Mesenchymal stem cell (in vitro differentiated cells and primary cell): ENCODE measurements at regions not wholly inside any gene's neighbourhood (a gene's known extent, or its start where the extent isn't known, plus 50 kb on each side); places are given as distances from the start of the nearest gene placed in this dataset.

Source experiments
- DNase-seq: peaks from one replicate; pipeline ENCODE4 v3.0.0-alpha.2; 2013
- H2AFZ ChIP-seq: one replicate; pipeline ENCODE4 v1.6.1; 2013; ENCODE audit warnings: low read depth, mild to moderate bottlenecking, control low read depth, inconsistent platforms, low read length, moderate library complexity
- H2AK5ac ChIP-seq: 2 replicates; pipeline ENCODE4 v1.6.1; 2013; ENCODE audit warnings: low read length, moderate library complexity, mild to moderate bottlenecking, inconsistent platforms; ENCODE audit not compliant: severe bottlenecking
- H2BK120ac ChIP-seq: one replicate; pipeline ENCODE4 v1.6.1; 2013; ENCODE audit warnings: low read depth, mild to moderate bottlenecking, inconsistent platforms, low read length, moderate library complexity
- H2BK12ac ChIP-seq, 2 experiments: one replicate each; pipeline ENCODE4 v1.6.1; 2013; ENCODE audit warnings: inconsistent platforms in 2 of 2, low read length in 2 of 2, mild to moderate bottlenecking in 2 of 2, moderate library complexity in 2 of 2, control low read depth in 1 of 2
- H2BK15ac ChIP-seq: one replicate; pipeline ENCODE4 v1.6.1; 2013; ENCODE audit warnings: mild to moderate bottlenecking, low read depth, inconsistent platforms; ENCODE audit not compliant: poor library complexity, severe bottlenecking
- H2BK5ac ChIP-seq: 2 replicates; pipeline ENCODE4 v1.6.1; 2013; ENCODE audit warnings: low read depth, mild to moderate bottlenecking, low read length, control low read depth, inconsistent platforms; ENCODE audit not compliant: poor library complexity, severe bottlenecking
- H3K14ac ChIP-seq, 2 experiments: one replicate each; pipeline ENCODE4 v1.6.1; 2013; ENCODE audit warnings: inconsistent platforms in 2 of 2, low read length in 2 of 2, control low read depth in 1 of 2, mild to moderate bottlenecking in 1 of 2, moderate library complexity in 1 of 2
- H3K18ac ChIP-seq, 2 experiments: one replicate each; pipeline ENCODE4 v1.6.1; 2013; ENCODE audit warnings: inconsistent platforms in 2 of 2, low read length in 2 of 2, control low read depth in 1 of 2, low read depth in 1 of 2, mild to moderate bottlenecking in 1 of 2
- H3K23ac ChIP-seq, 2 experiments: one replicate each; pipeline ENCODE4 v1.6.1; 2013; ENCODE audit warnings: inconsistent platforms in 2 of 2, low read length in 2 of 2, mild to moderate bottlenecking in 2 of 2, moderate library complexity in 2 of 2, control low read depth in 1 of 2
- H3K27ac ChIP-seq: 2 replicates; pipeline ENCODE4 v1.5.1; 2013; ENCODE audit warnings: mild to moderate bottlenecking, moderate library complexity, low read length, control low read depth, inconsistent platforms; ENCODE audit not compliant: poor library complexity, severe bottlenecking
- H3K27me3 ChIP-seq, 2 experiments: 2 replicates each; pipeline versions ENCODE4 v1.6.1 to v1.7.0; 2013; ENCODE audit warnings: low read length in 2 of 2, mild to moderate bottlenecking in 2 of 2, moderate library complexity in 2 of 2, control low read depth in 1 of 2, inconsistent platforms in 1 of 2; ENCODE audit not compliant: control insufficient read depth in 1 of 2, insufficient read depth in 1 of 2
- H3K36me3 ChIP-seq, 2 experiments: 2 replicates each; pipeline versions ENCODE4 v1.6.1 to v1.7.0; 2013; ENCODE audit warnings: low read length in 2 of 2, control low read depth in 1 of 2, inconsistent platforms in 1 of 2, low read depth in 1 of 2, mild to moderate bottlenecking in 1 of 2; ENCODE audit not compliant: insufficient read depth in 2 of 2, control insufficient read depth in 1 of 2
- H3K4ac ChIP-seq, 2 experiments: one replicate each; pipeline ENCODE4 v1.6.1; 2013; ENCODE audit warnings: inconsistent platforms in 2 of 2, low read length in 2 of 2, mild to moderate bottlenecking in 2 of 2, moderate library complexity in 2 of 2, control low read depth in 1 of 2, low read depth in 1 of 2
- H3K4me1 ChIP-seq: 2 replicates; pipeline ENCODE4 v1.6.1; 2013; ENCODE audit warnings: low read depth, low read length, control low read depth; ENCODE audit not compliant: control insufficient read depth, insufficient read depth
- H3K4me2 ChIP-seq: 2 replicates; pipeline ENCODE4 v1.6.1; 2013; ENCODE audit warnings: low read length, mild to moderate bottlenecking, inconsistent platforms; ENCODE audit not compliant: poor library complexity, severe bottlenecking
- H3K4me3 ChIP-seq, 2 experiments: 2 replicates each; pipeline versions ENCODE4 v1.5.1 to v1.7.0; 2013; ENCODE audit warnings: low read length in 2 of 2, mild to moderate bottlenecking in 2 of 2, control low read depth in 1 of 2, low read depth in 1 of 2; ENCODE audit not compliant: insufficient read depth in 1 of 2
- H3K79me1 ChIP-seq: replicated peaks from 2 replicates; pipeline ENCODE4 v1.6.1; 2013; ENCODE audit warnings: mild to moderate bottlenecking, control low read depth, low read length, inconsistent platforms; ENCODE audit not compliant: poor library complexity, severe bottlenecking
- H3K9ac ChIP-seq: 2 replicates; pipeline ENCODE4 v1.7.0; 2013; ENCODE audit warnings: mild to moderate bottlenecking, low read length, moderate library complexity
- H3K9me3 ChIP-seq: 2 replicates; pipeline ENCODE4 v1.7.0; 2013; ENCODE audit warnings: mild to moderate bottlenecking, low read length; ENCODE audit not compliant: control insufficient read depth
- H4K8ac ChIP-seq: one replicate; pipeline ENCODE4 v1.6.1; 2013; ENCODE audit warnings: inconsistent platforms, mild to moderate bottlenecking, low read length, moderate library complexity
- H4K91ac ChIP-seq: one replicate; pipeline ENCODE4 v1.6.1; 2013; ENCODE audit warnings: mild to moderate bottlenecking, low read length, inconsistent platforms
- WGBS: methylation state at CpG from one replicate; pipeline ENCODE4 v1.1.7; 2013; ENCODE audit warnings: mixed read lengths; 5-methylcytosine and 5-hydroxymethylcytosine counted together

- Histone ChIP-seq H3K4me1 (no peaks in the 10 kb centered on the region), H3K14ac (no peak overlapping the region), H4K91ac (no peak overlapping the region), H3K27ac (no peak overlapping the region), H3K27me3 (no peaks in the 10 kb centered on the region), H2AK5ac (no peak overlapping the region), H3K23ac (no peak overlapping the region), H3K36me3 (no peaks in the 10 kb centered on the region), H3K4me2 (no peak overlapping the region), H2BK5ac (no peak overlapping the region), H3K18ac (no peak overlapping the region), H2BK15ac (no peak overlapping the region), H3K9me3 (no peaks in the 10 kb centered on the region), H2BK12ac (no peak overlapping the region), H3K9ac (no peak overlapping the region), H3K4ac (no peak overlapping the region), H2BK120ac (no peak overlapping the region), H4K8ac (no peak overlapping the region), H3K4me3 (no peak overlapping the region), H3K79me1 (no peaks in the 10 kb centered on the region), H2AFZ (no peak overlapping the region)
- no peak for DNase-seq
- 75% methylated on average over 2 of the region's 2 CpGs for WGBS
These were observed 813.4 kb downstream of the SLITRK6 start for GRCh38 chr13:84985860-84986259.

DNA sequence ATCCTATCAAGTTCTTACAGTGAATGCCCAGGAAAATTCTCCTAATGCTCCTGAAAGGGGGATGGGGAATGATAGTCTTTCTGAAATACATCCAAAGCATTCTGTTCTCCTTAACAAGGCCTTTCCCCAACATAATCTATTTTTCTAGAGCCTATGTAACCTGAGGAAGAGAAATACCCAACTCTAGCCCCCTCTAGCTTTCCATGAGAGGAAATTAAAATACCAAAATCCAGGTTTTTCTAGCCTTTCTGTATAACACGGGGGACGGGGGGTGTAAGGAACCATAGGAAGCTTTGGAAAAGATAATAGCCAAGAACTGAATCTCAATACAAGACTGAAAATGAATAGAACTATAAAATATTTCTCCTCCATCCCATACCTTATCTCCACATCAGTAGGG, 815.9 kb downstream of the SLITRK6 start:
- H3K9me3 ChIP-seq = no peaks in the 10 kb centered on the region
- no peak overlapping the region for H3K23ac ChIP-seq
- no peak overlapping the region for H3K18ac ChIP-seq
- H3K79me1 ChIP-seq = no peaks in the 10 kb centered on the region
- DNase-seq = no peak
- no peak overlapping the region for H3K4ac ChIP-seq
- no peak overlapping the region for H3K14ac ChIP-seq
- H3K4me3 ChIP-seq = no peak overlapping the region
- H3K4me2 ChIP-seq = no peak overlapping the region
- H3K9ac ChIP-seq = no peak overlapping the region
- H2AK5ac ChIP-seq = no peak overlapping the region
- no peak overlapping the region for H4K8ac ChIP-seq
- no peak overlapping the region for H2BK12ac ChIP-seq
- WGBS = no CpG with 5 or more reads among the region's 2 CpGs
- H2AFZ ChIP-seq = no peak overlapping the region
- no peak overlapping the region for H2BK15ac ChIP-seq
- no peaks in the 10 kb centered on the region for H3K36me3 ChIP-seq
- H2BK5ac ChIP-seq = no peak overlapping the region
- no peak overlapping the region for H3K27ac ChIP-seq
- H4K91ac ChIP-seq = no peak overlapping the region
- no peak overlapping the region for H2BK120ac ChIP-seq
- H3K4me1 ChIP-seq = no peaks in the 10 kb centered on the region
- no peaks in the 10 kb centered on the region for H3K27me3 ChIP-seq

GRCh38 chr13:84980571-84980970, 818.6 kb downstream of the SLITRK6 start:
- H2AFZ ChIP-seq = no peak overlapping the region
- DNase-seq = no peak
- H2BK15ac ChIP-seq = no peak overlapping the region
- H3K14ac ChIP-seq = no peak overlapping the region
- H3K4me1 ChIP-seq = no peaks in the 10 kb centered on the region
- no peak overlapping the region for H4K91ac ChIP-seq
- H3K9me3 ChIP-seq = no peaks in the 10 kb centered on the region
- H4K8ac ChIP-seq = no peak overlapping the region
- no peak overlapping the region for H3K18ac ChIP-seq
- no peak overlapping the region for H3K4me3 ChIP-seq
- no peak overlapping the region for H3K4me2 ChIP-seq
- H3K79me1 ChIP-seq = no peaks in the 10 kb centered on the region
- H3K9ac ChIP-seq = no peak overlapping the region
- no peak overlapping the region for H3K4ac ChIP-seq
- no CpG with 5 or more reads among the region's 2 CpGs for WGBS
- no peak overlapping the region for H2BK120ac ChIP-seq
- H2BK5ac ChIP-seq = no peak overlapping the region
- no peak overlapping the region for H3K27ac ChIP-seq
- H2AK5ac ChIP-seq = no peak overlapping the region
- no peak overlapping the region for H3K23ac ChIP-seq
- no peaks in the 10 kb centered on the region for H3K27me3 ChIP-seq
- no peak overlapping the region for H2BK12ac ChIP-seq
- no peaks in the 10 kb centered on the region for H3K36me3 ChIP-seq

- Histone ChIP-seq H3K4ac (no peak overlapping the region), H3K79me1 (no peaks in the 10 kb centered on the region)
These were observed 820.4 kb downstream of the SLITRK6 start for GRCh38 chr13:84978851-84979250.

More at GRCh38 chr13:84978851-84979250, 820.4 kb downstream of the SLITRK6 start:
- H2AFZ ChIP-seq = no peak overlapping the region
- no peaks in the 10 kb centered on the region for H3K9me3 ChIP-seq
- no peak overlapping the region for H3K23ac ChIP-seq
- H3K27me3 ChIP-seq = no peaks in the 10 kb centered on the region
- no peak for DNase-seq
- H4K91ac ChIP-seq = no peak overlapping the region
- no peak overlapping the region for H3K18ac ChIP-seq
- H2BK120ac ChIP-seq = no peak overlapping the region
- no peak overlapping the region for H2BK12ac ChIP-seq
- no peaks in the 10 kb centered on the region for H3K4me1 ChIP-seq
- H2AK5ac ChIP-seq = no peak overlapping the region
- H3K27ac ChIP-seq = no peak overlapping the region
- no peak overlapping the region for H2BK15ac ChIP-seq
- no peak overlapping the region for H3K4me2 ChIP-seq
- H3K36me3 ChIP-seq = no peaks in the 10 kb centered on the region
- H3K14ac ChIP-seq = no peak overlapping the region
- no peak overlapping the region for H2BK5ac ChIP-seq
- no peak overlapping the region for H3K4me3 ChIP-seq
- no peak overlapping the region for H3K9ac ChIP-seq
- H4K8ac ChIP-seq = no peak overlapping the region
